ENCODE measurements at regions not wholly inside any gene's neighbourhood (a gene's known extent, or its start where the extent isn't known, plus 50 kb on each side); places are given as distances from the start of the nearest gene placed in this dataset.

GRCh38 chr13:110097013-110097412 is 209.9 kb downstream of the COL4A1 start:
- ATAC-seq (no peak), DNase-seq (ENCODE audit: low read depth, low spot score) (no peak)
- in situ Hi-C loops (cut with HindIII; ENCODE audit: low pct_unique_long_range_greater_than_20kb, low sequenced_read_pairs): no loop called here
- no peak overlapping the region for H3K27ac ChIP-seq (ENCODE audit: low read length)
- H3K36me3 ChIP-seq (ENCODE audit: control insufficient read depth, insufficient read depth, low read length): no peaks in the 10 kb centered on the region
- no peak overlapping the region for H3K4me3 ChIP-seq (ENCODE audit: low read depth in 2 of 2, low read length in 2 of 2)
- intact Hi-C loops (cut with micrococcal nuclease; ENCODE audit: unreplicated experiment): no loop called here
- H3K27me3 ChIP-seq (ENCODE audit: control insufficient read depth, insufficient read depth, low read length): no peaks in the 10 kb centered on the region
- CTCF ChIA-PET: no interaction called here
- POLR2A ChIA-PET: no interaction called here
- TF ChIP-seq SIN3A (IDR thresholded peaks at IDR 0.05; ENCODE audit: borderline replicate concordance, insufficient read depth, low read depth, low read length): no peak
- TF ChIP-seq CTCF (IDR thresholded peaks at IDR 0.05): no peak
- no peak for TF ChIP-seq TCF7L2 (IDR thresholded peaks at IDR 0.05; ENCODE audit: low read depth, low read length)
- TF ChIP-seq POLR2AphosphoS5 (IDR thresholded peaks at IDR 0.05; ENCODE audit: low read depth, low read length): no peak
- TF ChIP-seq REST (IDR thresholded peaks at IDR 0.05; ENCODE audit: insufficient read depth in 1 of 2, low read depth in 2 of 2, low read length in 1 of 2): no peak
- no peaks in the 10 kb centered on the region for H3K9me3 ChIP-seq (ENCODE audit: control insufficient read depth, insufficient read depth, low read depth, low read length)
- no peaks in the 10 kb centered on the region; the same call in 1 of the 2 replicates for H3K4me1 ChIP-seq (ENCODE audit: control insufficient read depth, insufficient read depth, low read length)
- BruUV-seq (replicated peaks): no TSS peak

- in situ Hi-C loops (cut with HindIII; ENCODE audit: low pct_unique_long_range_greater_than_20kb, low sequenced_read_pairs): no loop called here
- Histone ChIP-seq H3K27me3 (ENCODE audit: control insufficient read depth, insufficient read depth, low read length) (no peaks in the 10 kb centered on the region), H3K27ac (ENCODE audit: low read length) (no peak overlapping the region), H3K36me3 (ENCODE audit: control insufficient read depth, insufficient read depth, low read length) (no peaks in the 10 kb centered on the region), H3K4me3 (ENCODE audit: low read depth in 2 of 2, low read length in 2 of 2) (no peak overlapping the region), H3K4me1 (ENCODE audit: control insufficient read depth, insufficient read depth, low read length) (no peaks in the 10 kb centered on the region; the same call in 1 of the 2 replicates), H3K9me3 (ENCODE audit: control insufficient read depth, insufficient read depth, low read depth, low read length) (no peaks in the 10 kb centered on the region)
- no TSS peak for BruUV-seq (replicated peaks)
- no peak for ATAC-seq
- TF ChIP-seq TCF7L2 (IDR thresholded peaks at IDR 0.05; ENCODE audit: low read depth, low read length): no peak
- TF ChIP-seq REST (IDR thresholded peaks at IDR 0.05; ENCODE audit: insufficient read depth in 1 of 2, low read depth in 2 of 2, low read length in 1 of 2): no peak
- no peak for TF ChIP-seq POLR2AphosphoS5 (IDR thresholded peaks at IDR 0.05; ENCODE audit: low read depth, low read length)
- no peak for TF ChIP-seq CTCF (IDR thresholded peaks at IDR 0.05)
- no peak for TF ChIP-seq SIN3A (IDR thresholded peaks at IDR 0.05; ENCODE audit: borderline replicate concordance, insufficient read depth, low read depth, low read length)
- ChIA-PET CTCF (no interaction called here), POLR2A (no interaction called here)
- no peak for DNase-seq (ENCODE audit: low read depth, low spot score)
- intact Hi-C loops (cut with micrococcal nuclease; ENCODE audit: unreplicated experiment): no loop called here
Measured at GRCh38 chr13:110092831-110093247, 214.1 kb downstream of the COL4A1 start.
